H9 (cell line): ENCODE measurements at regions not wholly inside any gene's neighbourhood (a gene's known extent, or its start where the extent isn't known, plus 50 kb on each side); places are given as distances from the start of the nearest gene placed in this dataset.
A peak's percentile ranks its signal among the peaks of the same experiment; 100 is the strongest.

ENCODE experiments used
- DNase-seq: peaks from one replicate; pipeline ENCODE4 v3.0.0-alpha.2; 2017
- H2AFZ ChIP-seq: one replicate; pipeline ENCODE4 v1.6.1; 2013; ENCODE audit warnings: mild to moderate bottlenecking, low read length, control low read depth, moderate library complexity
- H2AK5ac ChIP-seq: 2 replicates; pipeline ENCODE4 v1.6.1; 2013; ENCODE audit warnings: low read length, control low read depth, mixed read lengths; ENCODE audit not compliant: insufficient read length
- H2BK120ac ChIP-seq: one replicate; pipeline ENCODE4 v1.6.1; 2013; ENCODE audit warnings: low read depth, mild to moderate bottlenecking, low read length, control low read depth, inconsistent platforms; ENCODE audit not compliant: poor library complexity, severe bottlenecking
- H2BK12ac ChIP-seq: 2 replicates; pipeline ENCODE4 v1.6.1; 2013; ENCODE audit warnings: low read length, control low read depth, mixed read lengths, low read depth; ENCODE audit not compliant: insufficient read length
- H2BK15ac ChIP-seq: 2 replicates; pipeline ENCODE4 v1.6.1; 2013; ENCODE audit warnings: low read depth, low read length, control low read depth
- H2BK20ac ChIP-seq: one replicate; pipeline ENCODE4 v1.6.1; 2013; ENCODE audit warnings: low read depth, mild to moderate bottlenecking, low read length, control low read depth, inconsistent platforms; ENCODE audit not compliant: poor library complexity, severe bottlenecking
- H2BK5ac ChIP-seq: 2 replicates; pipeline ENCODE4 v1.6.1; 2013; ENCODE audit warnings: low read length, control low read depth, mixed read lengths; ENCODE audit not compliant: insufficient read length
- H3K14ac ChIP-seq: 2 replicates; pipeline ENCODE4 v1.6.1; 2013; ENCODE audit warnings: low read length, control low read depth; ENCODE audit not compliant: insufficient read depth
- H3K18ac ChIP-seq: 2 replicates; pipeline ENCODE4 v1.6.1; 2013; ENCODE audit warnings: low read depth, mild to moderate bottlenecking, mixed read lengths, low read length, control low read depth; ENCODE audit not compliant: insufficient read length
- H3K23ac ChIP-seq: 2 replicates; pipeline ENCODE4 v1.6.1; 2013; ENCODE audit warnings: low read length, control low read depth, mixed read lengths, low read depth; ENCODE audit not compliant: insufficient read length
- H3K23me2 ChIP-seq: 2 replicates; pipeline ENCODE4 v1.6.1; 2013; ENCODE audit warnings: low read depth, mild to moderate bottlenecking, mixed read lengths, low read length, control low read depth; ENCODE audit not compliant: insufficient read length, poor library complexity, severe bottlenecking
- H3K27ac ChIP-seq: 2 replicates; pipeline ENCODE4 v1.5.1; 2013; ENCODE audit warnings: low read length, control low read depth, mixed read lengths, low read depth; ENCODE audit not compliant: insufficient read length
- H3K27me3 ChIP-seq: 2 replicates; pipeline ENCODE4 v1.6.1; 2013; ENCODE audit warnings: low read length, control low read depth, inconsistent platforms; ENCODE audit not compliant: insufficient read depth
- H3K4ac ChIP-seq: 2 replicates; pipeline ENCODE4 v1.6.1; 2013; ENCODE audit warnings: low read depth, mild to moderate bottlenecking, control low read depth, inconsistent platforms, low read length, moderate library complexity
- H3K4me1 ChIP-seq: 2 replicates; pipeline ENCODE4 v1.6.1; 2013; ENCODE audit warnings: low read length, control low read depth, inconsistent platforms; ENCODE audit not compliant: insufficient read depth
- H3K4me2 ChIP-seq: 2 replicates; pipeline ENCODE4 v1.6.1; 2013; ENCODE audit warnings: low read length, control low read depth, mixed read lengths; ENCODE audit not compliant: insufficient read length, insufficient read depth
- H3K56ac ChIP-seq: 2 replicates; pipeline ENCODE4 v1.6.1; 2013; ENCODE audit warnings: low read depth, mild to moderate bottlenecking, mixed read lengths, low read length, control low read depth; ENCODE audit not compliant: insufficient read length
- H3K79me1 ChIP-seq: 2 replicates; pipeline ENCODE4 v1.6.1; 2013; ENCODE audit warnings: low read depth, mild to moderate bottlenecking, moderate library complexity, low read length, control low read depth, inconsistent platforms; ENCODE audit not compliant: insufficient read depth, poor library complexity, severe bottlenecking
- H3K79me2 ChIP-seq: 2 replicates; pipeline ENCODE4 v1.6.1; 2013; ENCODE audit warnings: low read length, control low read depth, inconsistent platforms; ENCODE audit not compliant: insufficient read depth
- H3K9ac ChIP-seq: 2 replicates; pipeline ENCODE4 v1.6.1; 2013; ENCODE audit warnings: low read length, control low read depth, mixed read lengths; ENCODE audit not compliant: insufficient read length; ENCODE audit errors: extremely low read depth
- H3K9me3 ChIP-seq: one replicate; pipeline ENCODE4 v1.6.1; 2013; ENCODE audit warnings: low read depth, low read length, inconsistent platforms; ENCODE audit not compliant: control insufficient read depth
- H3T11ph ChIP-seq: one replicate; pipeline ENCODE4 v1.6.1; 2013; ENCODE audit warnings: mild to moderate bottlenecking, low read length, control low read depth, inconsistent platforms
- H4K20me1 ChIP-seq: one replicate; pipeline ENCODE4 v1.6.1; 2013; ENCODE audit not compliant: control insufficient read depth, insufficient read length, insufficient read depth
- H4K5ac ChIP-seq: 2 replicates; pipeline ENCODE4 v1.6.1; 2013; ENCODE audit warnings: low read depth, mild to moderate bottlenecking, mixed read lengths, low read length, control low read depth; ENCODE audit not compliant: insufficient read length
- H4K8ac ChIP-seq: replicated peaks from 2 replicates; pipeline ENCODE4 v1.6.1; 2013; ENCODE audit warnings: low read length, control low read depth, mixed read lengths, low read depth; ENCODE audit not compliant: insufficient read length
- H4K91ac ChIP-seq: 2 replicates; pipeline ENCODE4 v1.6.1; 2013; ENCODE audit warnings: low read depth, mild to moderate bottlenecking, moderate library complexity, mixed read lengths, low read length, control low read depth; ENCODE audit not compliant: insufficient read length
- H3K27ac Mint-ChIP-seq, 3 experiments: 2 replicates in 2 of 3; 3 replicates in 1 of 3; pipeline ENCODE4 v1.8.0; 2020 to 2021; ENCODE audit warnings: mixed read lengths in 3 of 3, mild to moderate bottlenecking in 1 of 3, moderate library complexity in 1 of 3
- H3K27me3 Mint-ChIP-seq: 2 replicates; pipeline ENCODE4 v1.8.0; 2021; ENCODE audit warnings: low read depth, mild to moderate bottlenecking, moderate library complexity, mixed read lengths
- H3K36me3 Mint-ChIP-seq, 3 experiments: 2 replicates in 2 of 3; 3 replicates in 1 of 3; pipeline ENCODE4 v1.8.0; 2020 to 2021; ENCODE audit warnings: low read depth in 3 of 3, mixed read lengths in 3 of 3; ENCODE audit not compliant: insufficient read depth in 1 of 3
- H3K4me1 Mint-ChIP-seq, 2 experiments: 2 replicates each; pipeline ENCODE4 v1.8.0; 2020; ENCODE audit warnings: mixed read lengths in 2 of 2
- H3K4me3 Mint-ChIP-seq, 2 experiments: 2 replicates in 1 of 2; 3 replicates in 1 of 2; pipeline ENCODE4 v1.8.0; 2020 to 2021; ENCODE audit warnings: mild to moderate bottlenecking in 2 of 2, mixed read lengths in 2 of 2, moderate library complexity in 1 of 2
- H3K9me3 Mint-ChIP-seq, 2 experiments: 2 replicates in 1 of 2; 3 replicates in 1 of 2; pipeline ENCODE4 v1.8.0; 2020; ENCODE audit warnings: mild to moderate bottlenecking in 2 of 2, mixed read lengths in 2 of 2, moderate library complexity in 1 of 2
- CTCF ChIP-seq: fragments of 200-600 bp; sonication (generic); conservative IDR thresholded peaks from 3 replicates; pipeline ENCODE4 v1.8.0; 2021; ENCODE audit warnings: antibody characterized with exemption, mild to moderate bottlenecking
- WGBS: extraction: QIAGEN DNeasy Blood & Tissue Kit; methylation state at CpG from one replicate; pipeline ENCODE4 v1.1.7; 2013; ENCODE audit warnings: missing lambda C conversion rate, low lambda C conversion rate, mixed read lengths; ENCODE audit not compliant: insufficient read length; ENCODE audit errors: extremely low coverage; 5-methylcytosine and 5-hydroxymethylcytosine counted together

DNA sequence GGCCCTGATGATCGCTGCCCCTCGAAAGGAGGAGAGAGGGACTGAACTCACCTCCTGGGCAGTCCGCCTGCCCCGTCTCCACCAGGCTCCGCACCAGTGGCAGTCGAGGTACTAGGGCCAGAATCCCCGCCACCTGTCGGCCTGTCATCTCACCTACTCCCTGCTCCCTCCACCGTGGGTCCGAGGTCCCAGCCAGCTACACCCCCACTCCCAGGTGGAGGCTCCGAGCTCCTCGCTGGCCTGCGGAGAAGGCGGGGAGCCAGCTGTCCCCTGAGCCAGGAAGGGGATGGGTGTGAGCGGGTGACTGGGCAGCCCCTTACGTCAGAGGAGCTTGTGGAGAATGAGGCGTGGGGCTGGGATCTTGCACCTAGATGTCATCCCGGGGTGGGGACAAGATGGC lies 1066.5 kb upstream of the MANEA start:
- no peaks in the 10 kb centered on the region for H3K23me2 ChIP-seq
- H3K56ac ChIP-seq: no peak overlapping the region
- H3K4me1 ChIP-seq: no peaks in the 10 kb centered on the region
- no peak overlapping the region for H4K5ac ChIP-seq
- Mint-ChIP-seq H3K4me3 (no peak overlapping the region), H3K36me3 (no peaks in the 10 kb centered on the region; a peak in 1 of 7 replicates), H3K9me3 (no peaks in the 10 kb centered on the region), H3K27ac (no peak overlapping the region), H3K27me3 (no peaks in the 10 kb centered on the region), H3K4me1 (peaks cover 0 to 3% of the 10 kb centered on the region in 2 experiments; a peak in 1 of 4 replicates)
- no peak overlapping the region for H4K91ac ChIP-seq
- H4K8ac ChIP-seq: no peak overlapping the region
- no peaks in the 10 kb centered on the region for H3K27me3 ChIP-seq
- H4K20me1 ChIP-seq: no peaks in the 10 kb centered on the region
- H2BK5ac ChIP-seq: no peak overlapping the region
- H3K79me1 ChIP-seq: no peaks in the 10 kb centered on the region
- no peak overlapping the region for H3K27ac ChIP-seq
- no peaks in the 10 kb centered on the region for H3K79me2 ChIP-seq
- H3K4ac ChIP-seq: no peak overlapping the region
- DNase-seq: peak; percentile 25
- no peak overlapping the region for H2BK20ac ChIP-seq
- no peak overlapping the region; the same call in 1 of the 2 replicates for H3K14ac ChIP-seq
- H2AK5ac ChIP-seq: no peak overlapping the region
- H3K23ac ChIP-seq: no peak overlapping the region
- H3K9ac ChIP-seq: no peak overlapping the region
- no peak overlapping the region for H2BK15ac ChIP-seq
- no peak for TF ChIP-seq CTCF
- no peak overlapping the region for H3T11ph ChIP-seq
- no peaks in the 10 kb centered on the region for H3K9me3 ChIP-seq
- H3K4me2 ChIP-seq: no peak overlapping the region
- no peak overlapping the region for H2AFZ ChIP-seq
- WGBS: no CpG with 5 or more reads among the region's 18 CpGs
- no peak overlapping the region for H2BK12ac ChIP-seq
- no peak overlapping the region for H2BK120ac ChIP-seq
- H3K18ac ChIP-seq: no peak overlapping the region
